ENCODE measurements at regions not wholly inside any gene's neighbourhood (a gene's known extent, or its start where the extent isn't known, plus 50 kb on each side); places are given as distances from the start of the nearest gene placed in this dataset.

DNA sequence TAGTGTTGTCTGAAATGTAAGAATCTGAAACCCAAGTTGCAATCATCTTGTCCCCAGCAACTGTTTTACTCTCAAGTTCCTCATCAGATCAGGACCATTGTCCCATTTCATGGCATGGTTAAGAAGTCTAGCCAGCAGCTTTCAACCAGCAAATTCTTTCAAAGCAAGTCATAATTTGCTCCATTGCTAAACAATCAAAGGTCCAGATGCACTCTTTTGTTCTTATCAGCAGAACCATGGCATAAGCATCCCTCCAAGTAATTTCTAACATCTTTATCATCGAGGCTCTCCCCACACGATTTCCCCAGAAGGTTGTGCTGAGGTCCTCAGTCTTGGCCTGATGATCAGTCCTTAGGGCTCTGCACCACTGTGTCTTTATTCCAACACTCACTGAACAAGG is 67.5 kb upstream of the APCDD1 start:
- TF ChIP-seq POLR2AphosphoS5 (IDR thresholded peaks at IDR 0.05; ENCODE audit: borderline replicate concordance, low read depth, low read length) (no peak), FOXP2 (optimal IDR thresholded peaks at IDR 0.05; ENCODE audit: control extremely low read depth, extremely low read length, insufficient read depth) (no peak), EZH2 (IDR thresholded peaks at IDR 0.05) (no peak)
- H3K4me3 ChIP-seq = no peak overlapping the region
- no peaks in the 10 kb centered on the region; the same call in 1 of the 2 replicates for H3K9me3 ChIP-seq (ENCODE audit: low read depth, low read length)
- no peaks in the 10 kb centered on the region for H3K36me3 ChIP-seq (ENCODE audit: insufficient read depth, low read length)
- no peak overlapping the region for H3K27ac ChIP-seq
- no peak overlapping the region for H3K9ac ChIP-seq (ENCODE audit: insufficient read length)
- DNase-seq (ENCODE audit: low read depth, low spot score) = no peak

GRCh38 chr18:10387399-10387798 is 67.0 kb upstream of the APCDD1 start:
- no peak overlapping the region for H3K27ac ChIP-seq
- no peaks in the 10 kb centered on the region; the same call in 1 of the 2 replicates for H3K9me3 ChIP-seq (ENCODE audit: low read depth, low read length)
- H3K9ac ChIP-seq (ENCODE audit: insufficient read length) = no peak overlapping the region
- no peak overlapping the region for H3K4me3 ChIP-seq
- DNase-seq (ENCODE audit: low read depth, low spot score) = no peak
- no peaks in the 10 kb centered on the region for H3K36me3 ChIP-seq (ENCODE audit: insufficient read depth, low read length)
- no peak for TF ChIP-seq POLR2AphosphoS5 (IDR thresholded peaks at IDR 0.05; ENCODE audit: borderline replicate concordance, low read depth, low read length)
- TF ChIP-seq EZH2 (IDR thresholded peaks at IDR 0.05) = no peak
- TF ChIP-seq FOXP2 (optimal IDR thresholded peaks at IDR 0.05; ENCODE audit: control extremely low read depth, extremely low read length, insufficient read depth) = no peak

GRCh38 chr18:10388373-10388772 is 66.1 kb upstream of the APCDD1 start:
- DNase-seq (ENCODE audit: low read depth, low spot score) = no peak
- Histone ChIP-seq H3K9ac (ENCODE audit: insufficient read length) (no peak overlapping the region), H3K36me3 (ENCODE audit: insufficient read depth, low read length) (no peaks in the 10 kb centered on the region), H3K9me3 (ENCODE audit: low read depth, low read length) (no peaks in the 10 kb centered on the region; the same call in 1 of the 2 replicates), H3K4me3 (no peak overlapping the region), H3K27ac (no peak overlapping the region)
- TF ChIP-seq EZH2 (IDR thresholded peaks at IDR 0.05) (no peak), POLR2AphosphoS5 (IDR thresholded peaks at IDR 0.05; ENCODE audit: borderline replicate concordance, low read depth, low read length) (no peak), FOXP2 (optimal IDR thresholded peaks at IDR 0.05; ENCODE audit: control extremely low read depth, extremely low read length, insufficient read depth) (no peak)

DNA sequence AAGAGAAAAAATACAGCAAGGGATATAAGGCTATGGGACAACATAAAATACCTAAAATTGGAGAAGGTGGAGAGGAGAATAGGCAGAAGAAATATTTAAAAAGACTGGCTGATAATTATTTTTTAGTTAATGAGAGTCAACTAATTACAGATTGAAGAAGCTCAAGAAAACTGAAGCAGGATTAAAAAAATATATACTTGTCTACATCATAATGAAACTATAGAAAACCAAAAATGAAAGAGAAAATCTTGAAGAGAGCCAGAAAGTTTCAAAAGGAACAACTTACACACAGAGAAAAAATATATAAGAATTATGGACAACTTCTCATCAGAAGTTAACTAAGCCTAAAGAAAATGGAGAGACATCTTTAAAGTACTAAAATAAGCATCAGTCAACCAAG is 62.9 kb upstream of the APCDD1 start:
- H3K27ac ChIP-seq = no peak overlapping the region
- H3K36me3 ChIP-seq (ENCODE audit: insufficient read depth, low read length) = no peaks in the 10 kb centered on the region
- DNase-seq (ENCODE audit: low read depth, low spot score) = no peak
- H3K9me3 ChIP-seq (ENCODE audit: low read depth, low read length) = no peaks in the 10 kb centered on the region; the same call in 1 of the 2 replicates
- H3K4me3 ChIP-seq = no peak overlapping the region
- no peak for TF ChIP-seq FOXP2 (optimal IDR thresholded peaks at IDR 0.05; ENCODE audit: control extremely low read depth, extremely low read length, insufficient read depth)
- no peak for TF ChIP-seq EZH2 (IDR thresholded peaks at IDR 0.05)
- TF ChIP-seq POLR2AphosphoS5 (IDR thresholded peaks at IDR 0.05; ENCODE audit: borderline replicate concordance, low read depth, low read length) = no peak
- no peak overlapping the region for H3K9ac ChIP-seq (ENCODE audit: insufficient read length)

DNA sequence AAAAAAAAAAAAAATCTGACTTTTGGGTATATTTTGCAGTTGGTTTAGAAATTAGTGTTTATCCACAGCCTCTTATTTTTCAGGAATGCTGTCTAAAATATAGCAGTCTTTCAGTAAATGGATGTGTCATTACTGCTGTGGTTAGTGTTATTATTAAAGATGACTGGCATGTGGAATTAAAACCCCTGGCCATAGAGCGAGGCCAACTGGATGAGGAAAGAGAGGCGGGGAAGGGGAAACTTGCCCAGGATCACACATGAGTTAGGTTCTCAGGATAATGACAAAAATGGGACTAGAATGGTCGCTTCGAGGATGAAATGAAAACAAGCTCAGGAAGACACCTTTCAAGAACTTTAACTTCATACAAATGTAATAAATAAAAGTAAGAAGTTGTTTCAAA is 57.4 kb upstream of the APCDD1 start:
- no peak for DNase-seq (ENCODE audit: low read depth, low spot score)
- Histone ChIP-seq H3K36me3 (ENCODE audit: insufficient read depth, low read length) (no peaks in the 10 kb centered on the region), H3K9ac (ENCODE audit: insufficient read length) (no peak overlapping the region), H3K27ac (no peak overlapping the region), H3K4me3 (no peak overlapping the region), H3K9me3 (ENCODE audit: low read depth, low read length) (no peaks in the 10 kb centered on the region)
- no peak for TF ChIP-seq FOXP2 (optimal IDR thresholded peaks at IDR 0.05; ENCODE audit: control extremely low read depth, extremely low read length, insufficient read depth)
- TF ChIP-seq EZH2 (IDR thresholded peaks at IDR 0.05) = no peak
- no peak for TF ChIP-seq POLR2AphosphoS5 (IDR thresholded peaks at IDR 0.05; ENCODE audit: borderline replicate concordance, low read depth, low read length)

- TF ChIP-seq EZH2 (IDR thresholded peaks at IDR 0.05) = no peak
- TF ChIP-seq POLR2AphosphoS5 (IDR thresholded peaks at IDR 0.05; ENCODE audit: borderline replicate concordance, low read depth, low read length) = no peak
- no peak for TF ChIP-seq FOXP2 (optimal IDR thresholded peaks at IDR 0.05; ENCODE audit: control extremely low read depth, extremely low read length, insufficient read depth)
- Histone ChIP-seq H3K9me3 (ENCODE audit: low read depth, low read length) (no peaks in the 10 kb centered on the region), H3K4me3 (peak overlapping the region; percentile 32), H3K36me3 (ENCODE audit: insufficient read depth, low read length) (no peaks in the 10 kb centered on the region), H3K9ac (ENCODE audit: insufficient read length) (no peak overlapping the region), H3K27ac (peak overlapping the region; percentile 32)
- DNase-seq (ENCODE audit: low read depth, low spot score) = no peak
Observed at GRCh38 chr18:10398571-10398970, 55.9 kb upstream of the APCDD1 start.

GRCh38 chr18:10399465-10399864 is 55.0 kb upstream of the APCDD1 start:
- no peaks in the 10 kb centered on the region for H3K9me3 ChIP-seq (ENCODE audit: low read depth, low read length)
- no peaks in the 10 kb centered on the region for H3K36me3 ChIP-seq (ENCODE audit: insufficient read depth, low read length)
- no peak overlapping the region for H3K9ac ChIP-seq (ENCODE audit: insufficient read length)
- no peak overlapping the region for H3K27ac ChIP-seq
- TF ChIP-seq FOXP2 (optimal IDR thresholded peaks at IDR 0.05; ENCODE audit: control extremely low read depth, extremely low read length, insufficient read depth) (no peak), EZH2 (IDR thresholded peaks at IDR 0.05) (no peak), POLR2AphosphoS5 (IDR thresholded peaks at IDR 0.05; ENCODE audit: borderline replicate concordance, low read depth, low read length) (no peak)
- H3K4me3 ChIP-seq = no peak overlapping the region
- no peak for DNase-seq (ENCODE audit: low read depth, low spot score)

- no peaks in the 10 kb centered on the region for H3K36me3 ChIP-seq (ENCODE audit: insufficient read depth, low read length)
- TF ChIP-seq FOXP2 (optimal IDR thresholded peaks at IDR 0.05; ENCODE audit: control extremely low read depth, extremely low read length, insufficient read depth) (no peak), EZH2 (IDR thresholded peaks at IDR 0.05) (no peak), POLR2AphosphoS5 (IDR thresholded peaks at IDR 0.05; ENCODE audit: borderline replicate concordance, low read depth, low read length) (no peak)
- H3K4me3 ChIP-seq = no peak overlapping the region
- no peaks in the 10 kb centered on the region for H3K9me3 ChIP-seq (ENCODE audit: low read depth, low read length)
- no peak for DNase-seq (ENCODE audit: low read depth, low spot score)
- H3K9ac ChIP-seq (ENCODE audit: insufficient read length) = no peak overlapping the region
- H3K27ac ChIP-seq = no peak overlapping the region
Observed at GRCh38 chr18:10400534-10401307, 53.7 kb upstream of the APCDD1 start.
